Transverse colon (tissue), 3 donors: ENCODE measurements at regions not wholly inside any gene's neighbourhood (a gene's known extent, or its start where the extent isn't known, plus 50 kb on each side); places are given as distances from the start of the nearest gene placed in this dataset.

Experiments used
- CTCF ChIP-seq, 5 experiments: fragments of 200-600 bp in 3 of 5; fragments of 450-650 bp in 2 of 5; sonication (generic) in 3 of 5; IDR thresholded peaks; 1 replicate in 2 of 5; 2 replicates in 3 of 5; pipeline ENCODE4 v1.5.1; 2016 to 2017; ENCODE audit warnings: antibody characterized with exemption in 5 of 5, inconsistent platforms in 3 of 5, mild to moderate bottlenecking in 2 of 5, moderate library complexity in 1 of 5
- EP300 ChIP-seq: sonication (generic); formaldehyde crosslinking; IDR thresholded peaks from one replicate; pipeline ENCODE4 v1.6.1; 2017; ENCODE audit warnings: antibody characterized with exemption, low read depth
- POLR2A ChIP-seq: fragments of 450-650 bp; IDR thresholded peaks from one replicate; pipeline ENCODE4 v1.6.1; 2016; ENCODE audit warnings: antibody characterized with exemption, mild to moderate bottlenecking, moderate library complexity

GRCh38 chr6:165755583-165755982, 92.5 kb upstream of the PDE10A start:
- no peak for TF ChIP-seq CTCF (IDR thresholded peaks at IDR 0.05)
- no peak for TF ChIP-seq POLR2A
- no peak for TF ChIP-seq EP300
